HG02610 (cell line): ENCODE measurements at regions not wholly inside any gene's neighbourhood (a gene's known extent, or its start where the extent isn't known, plus 50 kb on each side); places are given as distances from the start of the nearest gene placed in this dataset.
"Not testable (repeated sequence)": the region's sequence is repeated elsewhere in the genome, so short reads cannot be mapped to it uniquely, and the experiment has no call there.

ENCODE experiments used
- ATAC-seq: cut with Tn5 transposase; IDR thresholded peaks from one replicate; pipeline ENCODE4 v1.9.1; 2021; ENCODE audit warnings: mild to moderate bottlenecking, moderate library complexity; ENCODE audit not compliant: unreplicated experiment

- no peak for ATAC-seq
Measured at GRCh38 chr22:22193923-22194322, 50.7 kb upstream of the VPREB1 start.

GRCh38 chr22:22193462-22193861 is 51.1 kb upstream of the VPREB1 start:
- not testable (repeated sequence) for ATAC-seq

DNA sequence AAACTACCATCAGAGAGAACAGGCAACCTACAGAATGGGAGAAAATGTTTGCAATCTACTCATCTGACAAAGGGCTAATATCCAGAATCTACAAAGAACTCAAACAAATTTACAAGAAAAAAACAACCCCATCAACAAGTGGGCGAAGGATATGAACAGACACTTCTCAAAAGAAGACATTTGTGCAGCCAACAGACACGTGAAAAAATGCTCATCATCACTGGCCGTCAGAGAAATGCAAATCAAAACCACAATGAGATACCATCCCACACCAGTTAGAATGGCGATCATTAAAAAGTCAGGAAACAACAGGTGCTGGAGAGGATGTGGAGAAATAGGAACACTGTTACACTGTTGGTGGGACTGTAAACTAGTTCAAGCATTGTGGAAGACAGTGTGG is 51.6 kb upstream of the VPREB1 start:
- ATAC-seq: not testable (repeated sequence)

DNA sequence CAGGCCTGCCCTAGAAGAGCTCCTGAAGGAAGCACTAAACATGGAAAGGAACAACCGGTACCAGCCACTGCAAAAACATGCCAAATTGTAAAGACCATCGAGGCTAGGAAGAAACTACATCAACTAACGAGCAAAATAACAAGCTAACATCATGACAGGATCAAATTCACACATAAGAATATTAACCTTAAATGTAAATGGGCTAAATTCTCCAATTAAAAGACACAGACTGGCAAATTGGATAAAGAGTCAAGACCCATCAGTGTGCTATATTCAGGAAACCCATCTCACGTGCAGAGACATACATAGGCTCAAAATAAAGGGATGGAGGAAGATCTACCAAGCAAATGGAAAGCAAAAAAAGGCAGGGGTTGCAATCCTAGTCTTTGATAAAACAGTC is 54.8 kb upstream of the VPREB1 start:
- not testable (repeated sequence) for ATAC-seq

DNA sequence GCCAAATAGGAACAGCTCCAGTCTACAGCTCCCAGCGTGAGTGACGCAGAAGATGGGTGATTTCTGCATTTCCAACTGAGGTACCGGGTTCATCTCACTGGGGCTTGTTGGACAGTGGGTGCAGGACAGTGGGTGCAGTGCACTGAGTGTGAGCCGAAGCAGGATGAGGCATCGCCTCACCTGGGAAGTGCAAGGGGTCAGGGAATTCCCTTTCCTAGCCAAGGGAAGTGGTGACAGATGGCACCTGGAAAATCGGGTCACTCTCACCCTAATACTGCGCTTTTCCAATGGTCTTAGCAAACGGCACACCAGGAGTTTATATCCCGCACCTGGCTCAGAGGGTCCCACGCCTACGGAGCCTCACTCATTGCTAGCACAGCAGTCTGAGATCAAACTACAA is 56.7 kb upstream of the VPREB1 start:
- not testable (repeated sequence) for ATAC-seq

DNA sequence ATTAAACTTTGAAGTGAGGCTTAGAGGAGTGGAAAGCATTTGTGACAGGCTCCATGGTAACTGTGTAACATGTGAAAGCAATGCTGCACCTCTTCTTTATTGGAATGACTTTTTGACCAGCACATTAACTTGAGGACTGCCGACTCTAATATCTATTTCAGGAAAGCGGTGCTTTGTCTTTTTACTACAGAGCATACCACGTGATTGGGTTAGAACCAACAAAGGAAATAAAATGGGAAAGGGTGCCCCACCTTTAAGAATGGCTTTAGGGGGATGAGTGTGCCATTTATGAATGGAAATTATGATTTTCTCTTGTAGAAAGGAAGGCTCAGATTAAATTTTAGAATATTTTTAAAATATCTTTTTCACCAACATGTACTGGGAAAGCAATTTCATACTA is 57.3 kb upstream of the VPREB1 start:
- no peak for ATAC-seq

GRCh38 chr22:22185844-22186499 is 58.6 kb upstream of the VPREB1 start:
- ATAC-seq: no peak

- ATAC-seq: no peak
Measured at GRCh38 chr22:22185217-22185616, 59.4 kb upstream of the VPREB1 start.

GRCh38 chr22:22184277-22184807 is 60.2 kb upstream of the VPREB1 start:
- ATAC-seq: no peak

DNA sequence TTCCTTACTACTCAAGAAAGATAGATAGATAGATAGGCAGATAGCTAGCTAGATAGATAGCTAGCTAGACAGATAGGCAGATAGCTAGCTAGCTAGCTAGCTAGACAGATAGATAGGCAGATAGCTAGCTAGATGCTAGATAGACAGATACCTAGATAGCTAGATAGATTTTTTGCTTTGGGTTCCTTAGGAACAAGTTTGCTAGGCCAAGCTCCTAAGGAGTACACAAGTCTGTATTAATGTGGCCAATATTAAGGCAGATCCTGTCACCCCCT is 61.7 kb upstream of the VPREB1 start:
- no peak for ATAC-seq

DNA sequence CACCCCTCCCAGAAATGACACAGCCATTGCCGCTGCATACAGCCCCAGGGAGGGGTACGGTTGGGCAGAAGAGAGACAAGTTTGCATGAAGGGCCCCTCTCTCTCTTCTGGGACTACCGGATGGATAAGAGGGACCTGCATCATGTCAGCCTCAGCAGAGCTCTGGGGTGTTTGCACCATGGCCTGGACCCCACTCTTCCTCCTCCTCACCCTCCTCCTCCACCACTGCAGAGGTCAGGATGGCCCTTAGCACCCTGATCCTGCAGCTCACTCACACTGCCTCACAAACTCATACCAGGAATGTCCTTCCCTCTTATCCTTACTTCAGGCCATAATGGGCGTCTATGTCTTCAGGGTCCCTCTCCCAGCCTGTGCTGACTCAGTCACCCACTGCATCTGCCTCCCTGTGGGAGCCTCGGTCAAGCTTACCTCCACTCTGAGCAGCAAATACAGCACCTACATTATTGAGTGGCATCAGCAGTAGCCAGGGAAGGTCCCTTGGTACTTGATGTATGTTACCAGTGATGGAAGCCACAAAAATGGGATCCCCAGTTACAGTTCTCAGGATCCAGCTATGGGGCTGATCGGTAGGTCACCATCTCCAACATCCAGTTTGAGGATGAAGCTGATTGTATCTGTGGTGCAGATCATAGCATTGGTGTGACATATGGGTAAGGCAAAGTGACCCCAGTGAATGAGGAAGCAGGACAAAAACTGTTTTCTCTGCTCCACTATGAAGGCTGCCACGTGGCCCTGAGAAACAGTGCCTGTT is 62.2 kb upstream of the VPREB1 start:
- no peak for ATAC-seq

DNA sequence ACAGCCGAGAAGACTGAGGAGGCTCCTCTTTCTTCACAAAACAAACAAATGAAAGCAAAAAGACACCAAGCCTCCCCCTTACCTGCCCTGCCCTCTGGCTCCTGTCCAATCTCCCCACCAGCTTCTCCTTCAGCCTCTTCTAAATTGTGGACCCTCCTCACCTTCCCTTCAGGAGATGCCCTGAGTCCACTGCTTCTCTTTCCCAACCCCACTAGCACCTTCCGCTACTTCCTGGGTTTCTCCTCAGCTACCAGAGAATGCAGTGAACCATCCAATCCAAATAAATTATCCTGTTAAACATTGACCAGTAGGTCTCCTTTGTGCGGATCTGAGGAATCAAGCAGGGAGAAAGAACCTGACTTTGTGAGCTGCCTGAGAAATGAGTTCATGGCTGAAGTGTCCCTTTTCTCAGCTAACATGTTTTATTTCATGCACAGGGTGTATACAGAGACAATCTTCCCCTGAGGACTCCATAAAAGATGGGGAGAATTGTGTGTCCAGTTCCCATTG is 63.2 kb upstream of the VPREB1 start:
- ATAC-seq: no peak

DNA sequence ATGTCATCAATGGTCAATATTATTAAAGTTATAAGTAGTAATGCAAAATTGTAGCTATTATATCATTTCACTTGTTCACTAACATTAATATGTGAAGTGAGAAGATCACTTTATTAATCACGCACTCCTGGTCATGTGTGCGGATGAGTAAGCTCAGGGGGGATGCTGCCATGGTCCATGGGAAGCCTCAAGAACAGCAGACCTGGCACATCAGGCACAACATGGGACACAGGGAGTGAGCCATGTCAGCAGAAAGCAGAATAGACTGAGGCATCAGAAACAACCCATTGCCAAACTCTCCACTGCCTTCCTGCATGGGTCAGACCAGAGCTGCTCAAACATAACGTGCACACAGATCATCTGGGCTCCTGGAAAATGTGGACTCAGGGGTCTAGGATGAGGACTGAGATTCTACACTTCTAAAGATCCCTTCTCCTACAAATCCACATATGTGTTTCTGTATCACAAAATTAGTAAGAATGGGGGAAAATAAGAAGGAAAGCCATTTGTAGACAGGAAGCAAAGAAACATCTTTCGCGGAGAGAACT is 63.8 kb upstream of the VPREB1 start:
- ATAC-seq: no peak

DNA sequence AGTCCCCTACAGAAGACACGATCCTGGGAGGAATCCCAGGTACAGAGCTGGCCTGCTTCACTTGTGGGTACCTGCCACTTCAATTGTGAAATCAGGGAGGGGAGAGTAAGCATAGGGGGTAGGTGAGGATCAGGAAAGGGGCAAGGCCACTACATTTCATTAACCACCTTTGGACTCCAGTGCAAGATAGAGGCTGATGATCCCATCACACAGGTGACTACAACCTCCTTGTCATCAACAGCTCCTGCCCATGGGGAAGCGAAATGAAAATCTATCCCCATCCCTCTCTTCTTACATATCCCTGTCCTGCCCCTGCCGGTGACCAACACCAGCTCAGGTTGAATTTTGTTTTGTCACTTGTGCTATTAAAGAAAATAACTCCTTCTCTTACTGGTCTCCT is 64.7 kb upstream of the VPREB1 start:
- no peak for ATAC-seq

DNA sequence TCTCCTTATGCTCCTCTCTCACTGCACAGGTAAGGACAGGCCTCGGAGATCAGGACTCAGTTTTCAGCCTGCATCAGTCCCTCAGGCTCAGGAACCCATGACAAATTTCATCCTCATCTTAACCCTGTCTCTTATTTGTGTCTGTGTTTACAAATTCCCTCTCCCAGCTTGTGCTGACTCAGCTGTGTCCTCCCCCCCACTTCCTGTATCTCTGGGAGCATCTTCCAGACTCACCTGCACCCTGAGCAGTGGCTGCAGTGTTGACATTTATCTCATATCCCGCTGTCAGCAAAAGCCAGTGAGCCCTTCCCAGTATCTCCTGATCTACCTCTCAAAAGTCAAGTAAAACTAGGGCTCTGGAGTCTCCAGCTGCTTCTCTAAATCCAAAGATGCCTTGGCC is 65.6 kb upstream of the VPREB1 start:
- no peak for ATAC-seq

DNA sequence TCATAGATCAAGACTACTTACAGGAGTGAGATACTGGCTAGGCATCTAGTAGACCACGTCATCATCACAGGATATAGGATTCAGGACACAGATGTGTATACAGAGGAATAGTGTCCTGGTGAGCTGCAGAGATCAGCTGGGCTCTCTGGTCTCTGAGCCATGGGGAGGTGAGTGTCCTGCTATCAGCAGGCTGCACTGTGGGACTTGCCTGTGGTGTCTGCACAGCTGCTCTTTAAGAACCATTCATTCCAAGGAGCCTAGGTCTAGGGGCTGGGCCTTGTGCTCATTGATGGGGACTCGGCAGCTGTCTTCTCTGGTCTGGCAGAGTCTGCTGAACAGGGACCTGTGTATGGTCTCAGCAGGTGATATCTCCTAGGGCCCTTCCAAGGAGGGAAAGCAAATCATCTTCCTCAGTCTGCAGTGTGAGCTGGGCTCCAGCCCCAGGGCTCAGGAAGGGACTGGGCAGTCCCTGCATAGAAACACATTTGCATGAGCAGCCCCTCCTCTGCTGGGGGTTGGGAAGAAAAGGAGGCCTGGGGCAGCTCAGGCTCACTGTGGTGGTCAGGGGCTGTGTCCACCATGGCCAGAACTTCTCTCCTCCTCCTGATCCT is 66.1 kb upstream of the VPREB1 start:
- ATAC-seq: no peak

- no peak for ATAC-seq
Measured at GRCh38 chr22:22176929-22177616, 67.5 kb upstream of the VPREB1 start.

DNA sequence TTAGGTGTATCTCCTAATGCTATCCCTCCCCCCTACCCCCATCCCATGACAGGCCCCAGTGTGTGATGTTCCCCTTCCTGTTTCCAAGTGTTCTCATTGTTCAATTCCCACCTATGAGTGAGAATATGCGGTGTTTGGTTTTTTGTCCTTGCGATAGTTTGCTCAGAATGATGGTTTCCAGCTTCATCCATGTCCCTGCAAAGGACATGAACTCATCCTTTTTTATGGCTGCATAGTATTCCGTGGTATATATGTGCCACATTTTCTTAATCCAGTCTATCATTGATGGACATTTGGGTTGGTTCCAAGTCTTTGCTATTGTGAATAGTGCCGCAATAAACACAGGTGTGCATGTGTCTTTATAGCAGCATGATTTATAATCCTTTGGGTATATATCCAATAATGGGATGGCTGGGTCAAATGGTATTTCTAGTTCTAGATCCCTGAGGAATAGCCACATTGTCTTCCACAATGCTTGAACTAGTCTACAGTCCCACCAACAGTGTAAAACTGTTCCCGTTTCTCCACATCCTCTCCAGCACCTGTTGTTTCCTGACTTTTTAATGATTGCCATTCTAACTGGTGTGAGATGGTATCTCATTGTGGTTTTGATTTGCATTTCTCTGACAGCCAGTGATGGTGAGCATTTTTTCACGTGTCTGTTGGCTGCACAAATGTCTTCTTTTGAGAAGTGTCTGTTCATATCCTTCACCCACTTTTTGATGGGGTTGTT is 71.5 kb upstream of the VPREB1 start:
- not testable (repeated sequence) for ATAC-seq

DNA sequence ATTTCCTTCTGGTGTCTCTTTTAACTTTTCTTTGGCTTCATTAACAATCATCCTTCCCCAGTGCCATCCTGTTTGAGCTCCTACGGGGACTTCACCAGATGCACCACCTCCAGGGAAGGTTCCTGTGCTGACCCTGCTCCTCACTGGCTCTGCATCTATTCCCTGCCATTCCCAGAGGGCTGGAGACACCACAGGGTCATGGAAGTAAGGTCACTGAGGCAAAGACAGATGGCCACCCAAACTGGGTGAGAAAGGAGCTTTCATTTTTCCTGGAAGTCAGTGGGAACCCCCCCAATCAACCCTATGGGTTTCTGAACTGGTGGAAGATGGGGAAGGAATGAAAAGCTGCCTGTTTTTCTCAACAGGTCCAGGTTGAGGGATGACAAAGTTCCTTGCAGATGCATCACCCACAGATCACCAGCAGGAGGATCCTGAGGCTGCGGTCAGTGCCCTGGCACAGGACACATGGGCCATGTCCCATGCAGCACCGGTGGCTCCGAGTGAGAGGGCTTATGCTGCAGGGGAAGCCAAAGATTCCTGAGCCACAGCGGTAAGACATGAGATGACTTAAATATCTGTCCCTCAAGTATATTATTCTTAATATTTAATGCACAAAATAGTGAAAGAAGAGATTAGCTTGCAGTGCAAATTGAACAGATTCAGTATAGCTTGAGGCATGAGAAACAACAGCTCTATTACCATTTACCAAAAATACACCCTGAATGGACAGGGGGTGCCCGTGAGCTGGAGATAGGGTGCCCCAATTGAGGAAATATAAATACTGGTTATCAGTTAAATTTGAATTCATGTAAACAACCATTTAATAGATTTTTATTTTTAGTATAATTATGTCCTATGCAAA is 73.0 kb upstream of the VPREB1 start:
- ATAC-seq: no peak
